SHP77 (cell line): ENCODE measurements at regions not wholly inside any gene's neighbourhood (a gene's known extent, or its start where the extent isn't known, plus 50 kb on each side); places are given as distances from the start of the nearest gene placed in this dataset.

Experiments used
- DNase-seq, 2 experiments: peaks; one replicate each; lab custom pipeline; 2025; lab: John Stamatoyannopoulos, UW

GRCh38 chr7:10685040-10685439 is 288.6 kb upstream of the PHF14 start:
- peak; percentile 48 to 52 for DNase-seq

- no peak for DNase-seq
Measured at GRCh38 chr7:10688544-10688943, 285.1 kb upstream of the PHF14 start.

GRCh38 chr7:10696064-10696463 is 277.6 kb upstream of the PHF14 start:
- no peak for DNase-seq

- no peak for DNase-seq
Measured at GRCh38 chr7:10703059-10703458, 270.6 kb upstream of the PHF14 start.

DNA sequence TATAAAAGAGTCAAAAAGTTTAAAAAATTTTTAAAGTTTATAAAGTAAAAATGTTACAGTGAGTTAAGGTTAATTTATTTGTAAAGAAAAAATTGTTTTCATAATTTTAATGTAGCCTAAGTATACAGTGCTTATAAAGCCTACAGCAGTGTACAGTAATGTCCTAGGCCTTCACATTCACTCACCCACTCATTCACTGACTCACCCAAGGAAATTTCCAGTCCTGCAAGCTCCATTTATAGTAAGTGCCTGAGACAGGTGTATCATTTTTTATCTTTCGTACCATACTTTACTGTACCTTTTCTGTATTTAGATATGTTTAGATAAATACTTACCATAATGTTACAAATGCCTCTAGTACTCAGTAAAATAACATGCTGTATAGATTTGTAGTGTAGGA is 269.7 kb upstream of the PHF14 start:
- no peak for DNase-seq

- no peak for DNase-seq
Measured at GRCh38 chr7:10704653-10705052, 269.0 kb upstream of the PHF14 start.

DNA sequence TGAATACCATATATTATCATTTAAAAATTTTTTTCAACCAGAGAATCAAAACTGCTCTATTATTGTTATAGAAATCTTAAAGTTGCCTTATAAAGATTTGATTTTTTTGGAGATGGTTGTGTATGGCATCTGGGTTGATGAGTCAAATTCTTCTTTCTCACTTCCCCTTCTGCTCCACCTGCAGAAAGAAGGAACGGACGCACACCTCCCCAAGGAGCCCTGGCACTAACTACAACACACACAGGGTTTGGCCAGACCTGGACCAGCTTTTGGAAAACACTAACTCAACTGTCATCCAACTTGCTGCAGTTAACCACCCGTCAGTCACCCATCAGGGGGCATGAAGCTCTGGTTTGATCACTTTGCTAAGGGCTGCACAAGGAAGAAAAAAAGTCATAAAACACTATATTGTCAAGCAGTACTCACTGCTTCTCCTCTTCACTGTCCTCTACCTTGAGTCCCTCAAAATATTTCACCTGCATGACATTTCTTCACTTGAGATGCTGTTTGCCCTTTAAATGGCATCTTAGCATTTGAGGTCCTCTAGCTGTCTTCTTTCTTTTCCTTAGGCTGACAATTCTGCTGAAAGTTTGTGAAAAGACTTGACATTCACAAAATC is 266.7 kb upstream of the PHF14 start:
- no peak for DNase-seq

DNA sequence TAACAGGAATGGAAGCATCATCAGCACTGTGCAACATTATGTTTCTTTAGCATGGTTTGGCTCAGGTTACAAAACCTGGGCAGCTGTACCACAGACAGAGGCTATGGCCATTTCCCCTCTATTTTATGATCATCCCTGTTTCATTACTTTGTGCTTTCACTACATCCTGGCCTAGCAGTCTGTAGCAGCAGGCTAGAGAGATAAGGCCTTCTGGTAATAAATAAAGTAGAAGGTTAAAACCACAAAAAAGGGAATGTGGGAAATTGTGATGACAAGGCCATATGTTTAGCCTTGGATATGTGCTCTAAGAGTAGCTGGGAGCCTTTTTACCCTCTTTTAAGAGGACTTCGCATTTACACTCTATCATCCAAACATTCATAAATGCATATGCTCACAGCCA is 266.2 kb upstream of the PHF14 start:
- peak; percentile 10 to 19 for DNase-seq

GRCh38 chr7:10708447-10708846 is 265.2 kb upstream of the PHF14 start:
- DNase-seq: peak; percentile 71 to 83

- DNase-seq: no peak
Measured at GRCh38 chr7:10718768-10719167, 254.9 kb upstream of the PHF14 start.

DNA sequence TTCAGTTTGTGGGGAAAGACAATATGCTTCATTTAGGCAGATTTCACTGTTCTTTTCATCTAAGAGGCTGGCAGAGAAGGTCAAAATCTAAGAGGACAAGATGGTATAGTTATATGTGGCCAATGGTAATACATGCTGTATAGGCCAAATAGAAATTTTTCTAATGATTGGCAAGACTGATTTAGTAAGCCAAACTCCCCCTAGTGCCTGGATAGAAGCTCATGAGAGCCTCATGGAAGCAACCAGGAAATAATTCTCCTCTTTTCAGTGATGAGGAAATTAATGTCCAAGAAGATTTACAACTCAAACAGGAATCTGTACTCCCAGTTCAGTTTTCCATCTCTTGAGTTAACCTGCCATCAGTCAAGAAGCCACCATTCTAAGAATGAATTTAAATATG is 253.6 kb upstream of the PHF14 start:
- DNase-seq: no peak

DNA sequence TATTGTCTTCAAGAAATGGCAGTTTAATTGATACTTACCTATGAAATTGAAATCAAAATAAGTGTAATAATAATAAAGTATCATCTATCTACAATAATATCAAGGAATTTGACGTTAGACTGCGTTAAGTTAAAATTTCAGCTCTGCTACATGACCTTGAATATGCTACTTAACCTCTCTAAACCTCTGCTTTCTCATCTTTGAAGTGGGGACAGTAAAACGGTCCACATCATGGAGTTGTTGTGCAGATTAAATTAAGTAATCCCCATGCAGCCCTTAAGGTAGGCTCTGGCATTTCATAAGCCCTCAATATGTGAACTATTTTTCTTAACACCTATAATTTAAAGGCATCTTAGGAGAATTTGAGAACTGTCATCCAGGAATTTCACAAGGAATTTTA is 252.4 kb upstream of the PHF14 start:
- DNase-seq: no peak

DNA sequence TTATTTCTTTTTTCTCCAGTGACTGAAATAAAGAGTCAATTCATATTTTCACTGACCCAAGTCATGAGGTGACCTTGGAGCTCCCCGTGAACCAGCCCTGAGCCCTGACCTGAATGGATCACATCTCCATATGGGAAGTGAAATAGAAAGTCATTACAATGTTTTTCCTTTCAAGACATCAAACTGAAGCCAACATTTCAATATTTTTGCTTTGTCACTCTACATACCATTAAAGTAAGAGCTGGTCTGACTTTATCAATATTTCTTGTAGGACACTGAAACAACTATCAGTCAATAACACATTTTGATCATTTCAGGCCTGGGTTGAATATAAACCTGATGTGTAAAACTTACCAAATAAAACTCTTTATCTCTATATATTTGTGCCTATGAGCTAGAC is 249.8 kb upstream of the PHF14 start:
- no peak for DNase-seq

- no peak for DNase-seq
Measured at GRCh38 chr7:10724449-10724848, 249.2 kb upstream of the PHF14 start.

DNA sequence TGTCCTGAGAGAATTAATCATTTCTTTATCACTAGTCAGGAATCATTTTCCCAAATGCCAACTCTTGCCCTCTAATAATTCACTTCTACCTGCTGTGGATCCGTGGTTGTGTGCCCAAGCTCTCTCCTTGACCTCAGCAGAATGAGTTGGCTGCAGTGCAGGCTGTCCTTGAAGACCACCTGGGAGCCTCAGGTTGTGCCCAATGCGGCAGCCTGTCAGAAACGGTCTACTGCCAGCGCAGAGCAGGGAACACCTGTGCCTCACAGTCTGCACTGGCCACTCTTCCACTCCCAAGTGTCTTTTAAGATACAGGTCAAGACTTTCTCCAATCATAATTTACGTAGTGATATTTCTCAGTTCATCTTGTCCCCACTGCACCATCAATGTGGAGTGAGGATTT is 246.0 kb upstream of the PHF14 start:
- no peak for DNase-seq

- DNase-seq: no peak
Measured at GRCh38 chr7:10731253-10731773, 242.4 kb upstream of the PHF14 start.

DNA sequence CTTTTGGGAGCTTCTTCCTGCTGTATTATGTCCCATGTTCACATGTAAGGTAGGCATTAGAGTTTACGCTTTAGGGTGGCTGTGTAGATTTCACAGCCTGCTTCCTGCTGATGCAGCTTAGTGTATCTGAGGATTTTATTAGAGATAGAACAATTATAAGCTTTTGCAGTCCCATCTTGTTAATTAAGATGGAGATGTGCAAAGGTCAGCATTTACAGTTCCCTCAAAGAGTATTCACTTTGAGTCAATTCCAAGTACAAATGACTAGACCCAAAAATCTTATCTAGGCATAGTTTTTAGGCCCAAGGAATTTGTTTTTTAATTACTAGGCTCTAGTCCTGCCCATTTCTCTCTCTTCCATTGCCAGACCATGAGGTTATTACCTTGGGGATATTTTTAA is 239.9 kb upstream of the PHF14 start:
- DNase-seq: no peak

- no peak for DNase-seq
Measured at GRCh38 chr7:10734595-10734994, 239.1 kb upstream of the PHF14 start.

DNA sequence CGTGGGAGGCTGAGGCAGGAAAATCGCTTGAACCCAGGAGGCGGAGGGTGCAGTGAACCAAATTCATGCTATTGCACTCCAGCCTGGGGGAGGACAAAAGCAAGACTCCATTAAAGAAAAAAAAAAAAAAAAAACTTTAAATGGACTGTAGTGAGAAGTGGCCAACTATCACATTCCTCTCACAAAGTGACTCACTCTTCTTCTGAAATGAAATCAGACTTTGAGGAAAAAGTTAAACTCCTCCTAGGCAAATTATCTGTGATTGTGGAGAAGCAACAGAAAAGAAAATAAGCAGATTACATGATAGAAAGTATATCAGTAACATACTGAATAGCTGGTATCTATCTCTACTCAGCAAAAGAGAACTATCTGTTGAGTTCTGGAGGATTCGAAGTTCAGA is 234.3 kb upstream of the PHF14 start:
- DNase-seq: no peak

DNA sequence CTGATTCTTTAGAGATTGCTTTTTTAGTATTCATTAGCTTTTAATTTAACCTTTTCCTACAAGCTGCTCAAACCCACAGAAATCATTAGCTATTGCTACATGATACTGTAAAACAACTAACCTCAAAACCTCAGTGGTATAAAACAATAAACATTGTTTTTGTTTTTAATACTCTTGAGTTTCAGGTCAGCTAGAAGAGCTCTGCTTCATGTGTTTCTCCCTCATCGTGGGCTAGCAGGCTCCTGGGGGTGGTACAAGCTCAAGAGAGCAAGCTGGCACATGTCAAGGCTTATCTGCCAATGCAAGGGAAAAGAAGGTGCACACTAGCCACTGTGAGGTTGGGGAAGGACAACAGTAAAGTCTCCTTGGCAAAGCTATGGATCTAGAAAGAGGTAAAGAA is 232.9 kb upstream of the PHF14 start:
- DNase-seq: no peak

- no peak for DNase-seq
Measured at GRCh38 chr7:10756981-10757380, 216.7 kb upstream of the PHF14 start.

GRCh38 chr7:10759120-10759519 is 214.6 kb upstream of the PHF14 start:
- no peak for DNase-seq

- no peak for DNase-seq
Measured at GRCh38 chr7:10767771-10768170, 205.9 kb upstream of the PHF14 start.

- no peak for DNase-seq
Measured at GRCh38 chr7:10770176-10770575, 203.5 kb upstream of the PHF14 start.

- no peak for DNase-seq
Measured at GRCh38 chr7:10773430-10773829, 200.2 kb upstream of the PHF14 start.
